GM12892 (cell line): ENCODE measurements at regions not wholly inside any gene's neighbourhood (a gene's known extent, or its start where the extent isn't known, plus 50 kb on each side); places are given as distances from the start of the nearest gene placed in this dataset.

Experiments
- POLR2A ChIP-seq: IDR thresholded peaks from 2 replicates; pipeline ENCODE4 v1.6.1; 2011; ENCODE audit warnings: low read depth, low read length, control low read depth
- POLR2AphosphoS5 ChIP-seq: IDR thresholded peaks from 2 replicates; pipeline ENCODE4 v1.6.1; 2011; ENCODE audit warnings: low read depth, low read length, control low read depth
- TAF1 ChIP-seq: IDR thresholded peaks from 2 replicates; pipeline ENCODE4 v1.6.1; 2011; ENCODE audit warnings: low read depth, mild to moderate bottlenecking, control low read depth, low read length, borderline replicate concordance

DNA sequence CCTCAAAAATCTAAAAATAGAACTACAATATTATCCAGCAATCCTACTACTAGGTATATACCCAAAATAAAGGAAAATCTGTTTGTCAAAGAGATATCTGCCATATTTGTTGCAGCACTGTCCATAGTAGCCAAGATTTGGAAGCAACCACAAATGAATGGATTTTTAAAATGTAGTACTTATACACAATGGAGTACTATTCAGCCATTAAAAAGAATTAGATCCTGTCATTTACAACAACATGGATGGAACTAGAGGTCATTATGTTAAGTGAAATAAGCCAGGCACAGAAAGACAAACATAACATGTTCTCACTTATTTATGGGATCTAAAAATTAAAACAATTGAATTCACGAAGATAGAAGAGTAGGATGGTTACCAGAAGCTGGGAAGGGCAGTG, 135.7 kb upstream of the CCDC28A start:
- TF ChIP-seq POLR2AphosphoS5 (no peak), TAF1 (no peak), POLR2A (no peak)
